OCI-LY7 (cell line): ENCODE measurements at regions not wholly inside any gene's neighbourhood (a gene's known extent, or its start where the extent isn't known, plus 50 kb on each side); places are given as distances from the start of the nearest gene placed in this dataset.

ENCODE experiments used
- BruUV-seq: library from RNA; stranded (reverse); fragments of 400-500 nt; replicated peaks from 2 replicates; lab custom pipeline; 2021; lab: Mats Ljungman, UMichigan
- CTCF ChIA-PET: fragments of 300-600 bp; sonication (Branson Sonifier 250); formaldehyde crosslinking; loops from one replicate; lab custom pipeline; 2022; ENCODE audit warnings: antibody characterized with exemption; ENCODE audit not compliant: unreplicated experiment; lab: Charles Lee
- POLR2A ChIA-PET: fragments of 300-600 bp; sonication (Branson Sonifier 250); formaldehyde crosslinking; loops from one replicate; lab custom pipeline; 2022; ENCODE audit warnings: antibody characterized with exemption; lab: Charles Lee
- DNase-seq: peaks from one replicate; pipeline ENCODE4 v3.0.0-alpha.2; 2015; ENCODE audit warnings: low spot score
- H2AFZ ChIP-seq: fragments of 200-600 bp; sonication (generic), shearing (Covaris generic); 2 replicates; pipeline ENCODE4 v1.6.1; 2014; ENCODE audit warnings: mild to moderate bottlenecking, antibody characterized with exemption, low read length, moderate library complexity
- H3K27ac ChIP-seq: fragments of 200-600 bp; sonication (generic); 2 replicates; pipeline ENCODE4 v1.5.1; 2014; ENCODE audit warnings: mixed run types, low read depth, mild to moderate bottlenecking, moderate library complexity, low read length, inconsistent platforms; ENCODE audit not compliant: poor library complexity, severe bottlenecking
- H3K36me3 ChIP-seq: fragments of 200-600 bp; sonication (generic); 2 replicates; pipeline ENCODE4 v1.6.1; 2014; ENCODE audit warnings: mild to moderate bottlenecking, antibody characterized with exemption, low read length, moderate library complexity, mixed read lengths; ENCODE audit not compliant: insufficient read depth
- H3K4me1 ChIP-seq: fragments of 200-600 bp; sonication (generic); 2 replicates; pipeline ENCODE4 v1.5.1; 2014; ENCODE audit warnings: mild to moderate bottlenecking, low read length; ENCODE audit not compliant: insufficient read depth, poor library complexity, severe bottlenecking
- H3K4me2 ChIP-seq: fragments of 200-600 bp; sonication (generic); 2 replicates; pipeline ENCODE4 v1.6.1; 2014; ENCODE audit warnings: mild to moderate bottlenecking, low read length
- H3K4me3 ChIP-seq: fragments of 200-600 bp; sonication (generic); 2 replicates; pipeline ENCODE4 v1.5.1; 2014; ENCODE audit warnings: mild to moderate bottlenecking, low read depth, low read length; ENCODE audit not compliant: poor library complexity, severe bottlenecking
- H3K79me2 ChIP-seq: fragments of 200-600 bp; sonication (generic); 2 replicates; pipeline ENCODE4 v1.6.1; 2016; ENCODE audit warnings: low read depth, mild to moderate bottlenecking, low read length, moderate library complexity, mixed read lengths; ENCODE audit not compliant: insufficient read depth
- H3K9me2 ChIP-seq: fragments of 200-600 bp; sonication (generic); 2 replicates; pipeline ENCODE4 v1.6.1; 2016; ENCODE audit warnings: mild to moderate bottlenecking, low read length, mixed read lengths; ENCODE audit not compliant: insufficient read depth
- H3K9me3 ChIP-seq: fragments of 200-600 bp; sonication (generic); 2 replicates; pipeline ENCODE4 v1.6.1; 2014; ENCODE audit warnings: mild to moderate bottlenecking, mixed run types, low read length, mixed read lengths
- H4K20me1 ChIP-seq: fragments of 200-600 bp; sonication (generic); 2 replicates; pipeline ENCODE4 v1.6.1; 2014; ENCODE audit warnings: mild to moderate bottlenecking, antibody characterized with exemption, low read length, moderate library complexity, mixed read lengths; ENCODE audit not compliant: insufficient read depth
- CTCF ChIP-seq: fragments of 200-600 bp; sonication (generic); conservative IDR thresholded peaks from 2 replicates; pipeline ENCODE4 v1.5.1; 2014; ENCODE audit warnings: mild to moderate bottlenecking, antibody characterized with exemption, low read length, moderate library complexity, mixed read lengths
- EZH2phosphoT487 ChIP-seq: fragments of 200-600 bp; sonication (generic); IDR thresholded peaks from 2 replicates; pipeline ENCODE4 v1.6.1; 2018; ENCODE audit warnings: low read depth, borderline replicate concordance, mild to moderate bottlenecking, mixed run types, antibody characterized with exemption, low read length, moderate library complexity, mixed read lengths
- intact Hi-C: fragments of 100-400 bp; cut with micrococcal nuclease; formaldehyde crosslinking; loops from one replicate; pipeline ENCODE4 v1.10.0; 2022; ENCODE audit not compliant: unreplicated experiment

GRCh38 chr4:171519457-171519856 lies 293.7 kb upstream of the GALNTL6 start:
- no peak for DNase-seq
- no peak overlapping the region for H3K4me2 ChIP-seq
- H3K4me3 ChIP-seq = no peak overlapping the region
- H3K27ac ChIP-seq = no peak overlapping the region
- intact Hi-C loops = no loop called here
- no TSS peak for BruUV-seq
- no peak overlapping the region for H2AFZ ChIP-seq
- H3K4me1 ChIP-seq = no peaks in the 10 kb centered on the region
- no peaks in the 10 kb centered on the region for H4K20me1 ChIP-seq
- H3K9me2 ChIP-seq = no peaks in the 10 kb centered on the region
- ChIA-PET CTCF (no interaction called here), POLR2A (no interaction called here)
- H3K36me3 ChIP-seq = no peaks in the 10 kb centered on the region
- H3K9me3 ChIP-seq = no peaks in the 10 kb centered on the region
- H3K79me2 ChIP-seq = no peaks in the 10 kb centered on the region
- no peak for TF ChIP-seq CTCF
- TF ChIP-seq EZH2phosphoT487 = no peak

- no peak overlapping the region for H3K4me3 ChIP-seq
- H2AFZ ChIP-seq = no peak overlapping the region
- H4K20me1 ChIP-seq = no peaks in the 10 kb centered on the region
- H3K27ac ChIP-seq = no peak overlapping the region
- H3K9me3 ChIP-seq = no peaks in the 10 kb centered on the region
- ChIA-PET CTCF (no interaction called here), POLR2A (interaction anchor here (1.3 kb wide), 1 partner anchor 25 kb away, joined by 3 read pairs; no protein-coding TSS in a partner anchor)
- H3K79me2 ChIP-seq = no peaks in the 10 kb centered on the region
- no peak for DNase-seq
- TF ChIP-seq EZH2phosphoT487 (no peak), CTCF (no peak)
- no peaks in the 10 kb centered on the region for H3K36me3 ChIP-seq
- BruUV-seq = no TSS peak
- no peaks in the 10 kb centered on the region for H3K9me2 ChIP-seq
- intact Hi-C loops = no loop called here
- H3K4me1 ChIP-seq = no peaks in the 10 kb centered on the region
- no peak overlapping the region for H3K4me2 ChIP-seq
These were observed 295.3 kb upstream of the GALNTL6 start for GRCh38 chr4:171517883-171518282.

GRCh38 chr4:171516694-171517093 lies 296.5 kb upstream of the GALNTL6 start:
- TF ChIP-seq EZH2phosphoT487 (no peak), CTCF (no peak)
- Histone ChIP-seq H3K9me2 (no peaks in the 10 kb centered on the region), H3K4me2 (no peak overlapping the region), H3K36me3 (no peaks in the 10 kb centered on the region), H3K27ac (no peak overlapping the region), H3K4me3 (no peak overlapping the region), H4K20me1 (no peaks in the 10 kb centered on the region), H3K4me1 (no peaks in the 10 kb centered on the region), H2AFZ (no peak overlapping the region), H3K79me2 (no peaks in the 10 kb centered on the region), H3K9me3 (no peaks in the 10 kb centered on the region)
- POLR2A ChIA-PET = interaction anchor here (1.3 kb wide), 1 partner anchor 24 kb away, joined by 3 read pairs; no protein-coding TSS in a partner anchor
- intact Hi-C loops = no loop called here
- CTCF ChIA-PET = no interaction called here
- no peak for DNase-seq
- BruUV-seq = no TSS peak
